Amygdala (tissue), 56 donors: ENCODE measurements at regions not wholly inside any gene's neighbourhood (a gene's known extent, or its start where the extent isn't known, plus 50 kb on each side); places are given as distances from the start of the nearest gene placed in this dataset.
A peak's percentile ranks its signal among the peaks of the same experiment; 100 is the strongest.

Source experiments
- DNase-seq, 56 donors: peaks; one replicate each; lab custom pipeline; 2025; lab: John Stamatoyannopoulos, UW

DNA sequence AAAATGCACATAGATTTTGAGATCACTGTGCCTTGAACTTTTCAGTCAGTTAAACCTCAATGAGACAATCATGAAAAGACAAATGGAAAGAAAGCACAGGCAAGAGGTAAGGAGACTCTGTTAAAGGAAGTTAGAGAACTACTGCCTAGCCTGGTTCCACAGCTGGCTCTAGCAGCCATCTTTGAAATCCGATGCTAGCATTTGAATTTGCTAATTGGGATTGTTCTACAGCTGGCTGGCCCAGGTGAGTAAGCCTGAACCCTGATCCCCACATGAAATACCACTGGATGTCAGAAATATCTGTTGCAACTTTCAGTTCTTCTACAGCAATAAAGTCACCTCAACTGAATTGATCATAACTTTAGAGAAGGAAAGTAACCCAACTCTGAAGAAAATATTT lies 315.2 kb upstream of the CHAC2 start:
- no peak for DNase-seq

DNA sequence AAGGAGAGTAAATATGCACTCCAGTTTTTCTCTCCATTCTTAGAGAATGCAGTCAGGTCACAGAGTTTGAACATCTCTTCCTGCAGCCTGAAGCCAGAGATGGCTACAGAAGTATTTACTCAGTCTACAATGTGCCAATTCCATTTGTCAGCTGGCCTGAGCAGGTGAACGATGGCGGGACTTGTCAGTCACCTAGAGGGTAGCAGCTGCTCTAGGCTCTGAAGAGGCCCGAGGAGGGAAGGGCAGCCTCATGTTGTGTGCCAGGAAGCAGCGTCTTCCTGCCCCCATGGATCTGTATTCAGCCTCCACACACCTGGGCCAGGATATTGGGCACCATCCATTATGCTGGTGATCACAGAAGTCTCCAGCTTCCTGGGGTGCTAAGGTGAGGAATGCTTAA lies 316.7 kb upstream of the CHAC2 start:
- no peak for DNase-seq

DNA sequence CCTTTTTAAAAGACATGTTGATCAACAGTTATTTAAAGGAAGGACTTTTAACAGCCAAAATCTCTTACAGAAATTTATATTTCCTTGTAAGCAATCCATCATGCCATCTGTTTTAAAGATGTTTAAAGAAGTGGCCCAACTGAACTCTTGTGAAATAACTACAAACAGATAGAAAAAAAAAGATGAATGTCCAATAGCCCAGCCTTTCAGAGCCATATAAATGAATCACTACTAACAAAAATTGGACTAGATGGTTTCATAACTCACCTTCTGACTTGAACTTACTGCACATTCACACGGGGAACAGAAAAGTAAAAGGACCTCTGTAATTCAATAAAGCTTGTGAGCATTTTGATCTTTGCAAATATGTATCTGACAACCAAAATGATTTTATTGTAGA lies 319.0 kb upstream of the CHAC2 start:
- DNase-seq = no peak

DNA sequence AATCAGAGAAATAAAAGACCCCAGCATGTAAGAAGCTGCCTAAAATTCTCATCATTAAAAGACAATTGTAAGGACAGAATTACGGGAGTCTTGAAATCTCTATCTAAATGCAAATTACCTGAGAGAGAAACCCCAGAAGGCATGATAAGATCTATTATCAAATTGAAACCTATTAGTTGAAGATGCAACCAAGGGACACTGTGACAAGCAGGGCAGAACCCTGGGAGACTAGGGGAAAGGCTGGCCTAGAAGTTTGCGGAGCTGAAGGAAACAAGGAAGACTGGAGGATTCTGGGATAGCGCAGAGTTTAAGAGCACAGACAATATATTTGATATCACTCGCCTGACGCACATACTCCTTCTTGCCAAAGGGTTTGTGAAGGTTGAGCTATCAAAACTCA lies 319.5 kb upstream of the CHAC2 start:
- no peak for DNase-seq

DNA sequence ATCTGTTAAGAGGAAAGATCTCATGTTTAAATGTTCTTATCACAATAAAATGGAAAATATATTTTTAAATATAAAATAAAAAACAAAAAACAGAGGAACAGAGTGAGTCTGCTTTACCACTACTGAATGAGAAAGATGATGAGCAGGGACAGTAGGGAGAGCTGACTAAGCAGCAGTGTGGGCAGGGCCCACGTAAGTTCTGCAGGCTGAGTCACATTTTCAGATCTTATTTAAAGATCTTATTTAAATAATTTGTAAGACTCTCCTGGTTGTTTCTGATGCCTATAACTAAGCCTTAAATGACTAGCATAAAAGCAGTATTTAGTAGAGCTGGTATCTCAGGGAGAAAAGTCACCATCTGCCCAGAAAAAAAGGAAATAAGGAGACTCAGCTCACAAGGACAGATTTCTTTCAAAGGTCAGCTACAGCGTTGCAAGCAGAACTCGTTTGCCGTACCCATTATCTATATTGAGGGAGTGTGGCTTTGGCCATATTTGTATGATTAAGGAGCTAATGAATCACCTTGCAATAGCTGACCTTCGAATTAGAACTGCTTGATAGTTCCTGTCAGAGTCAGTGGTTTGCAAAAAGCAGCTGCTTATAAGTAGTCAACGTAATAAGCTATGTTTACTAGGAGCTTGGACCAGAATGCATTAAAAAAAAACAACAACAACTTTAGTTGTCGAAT lies 322.1 kb upstream of the CHAC2 start:
- DNase-seq = peak in 6 of 56 donors; percentile 4 to 33 (median 19)

DNA sequence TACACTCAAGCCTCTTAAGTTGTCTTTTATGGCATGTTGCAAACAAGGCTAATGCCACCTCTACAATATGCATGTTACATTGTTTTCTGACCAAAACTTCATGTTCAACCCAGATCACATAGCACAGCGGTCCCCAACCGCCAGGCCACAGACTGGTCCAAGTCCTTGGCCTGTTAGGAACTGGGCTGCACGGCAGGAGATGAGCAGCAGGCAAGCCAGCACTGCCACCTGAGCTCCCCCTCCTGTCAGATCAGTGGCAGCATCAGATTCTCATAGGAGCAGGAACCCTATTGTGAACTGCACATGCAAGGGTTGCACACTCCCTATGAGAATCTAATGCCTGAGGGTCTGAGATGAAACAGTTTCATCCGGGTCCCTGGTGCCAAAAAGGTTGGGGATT lies 324.8 kb upstream of the CHAC2 start:
- DNase-seq = no peak

DNA sequence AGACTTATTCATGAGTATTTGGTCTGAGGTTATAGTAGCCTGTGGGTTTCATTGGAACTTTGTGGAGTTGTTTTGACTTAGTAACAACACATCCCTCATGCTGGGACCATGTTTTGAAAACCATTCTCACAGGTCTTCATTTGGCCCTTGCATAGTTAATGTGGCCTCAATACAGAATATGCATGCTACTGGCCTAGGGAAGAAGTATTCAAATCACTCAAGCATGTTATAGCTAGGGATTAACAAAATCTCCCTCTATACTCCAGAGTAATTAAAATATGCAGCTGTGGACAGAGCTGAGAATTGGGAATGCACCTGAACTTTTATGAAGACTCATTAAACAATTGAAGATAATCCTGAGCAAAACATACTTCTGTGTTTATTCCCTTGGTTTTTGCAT lies 325.5 kb upstream of the CHAC2 start:
- DNase-seq = no peak

DNA sequence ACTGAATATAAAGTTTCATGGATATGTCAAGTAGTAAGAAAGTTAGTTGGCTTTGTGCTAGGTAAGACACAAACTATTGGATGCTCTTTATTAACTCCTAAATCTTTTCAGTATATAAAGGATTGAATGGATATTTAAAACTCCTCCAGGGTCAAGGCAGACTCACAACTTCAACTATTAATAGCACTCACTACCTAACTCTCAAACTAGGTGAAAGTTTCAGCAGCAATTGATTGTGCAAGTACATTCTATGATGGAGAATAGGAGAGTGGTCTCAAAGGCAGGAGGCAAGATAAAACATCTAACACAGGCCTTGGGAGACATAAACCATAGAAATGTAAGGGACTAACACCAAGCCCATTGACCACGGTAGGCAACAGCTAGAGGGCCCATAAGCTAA lies 328.9 kb upstream of the CHAC2 start:
- DNase-seq = no peak

DNA sequence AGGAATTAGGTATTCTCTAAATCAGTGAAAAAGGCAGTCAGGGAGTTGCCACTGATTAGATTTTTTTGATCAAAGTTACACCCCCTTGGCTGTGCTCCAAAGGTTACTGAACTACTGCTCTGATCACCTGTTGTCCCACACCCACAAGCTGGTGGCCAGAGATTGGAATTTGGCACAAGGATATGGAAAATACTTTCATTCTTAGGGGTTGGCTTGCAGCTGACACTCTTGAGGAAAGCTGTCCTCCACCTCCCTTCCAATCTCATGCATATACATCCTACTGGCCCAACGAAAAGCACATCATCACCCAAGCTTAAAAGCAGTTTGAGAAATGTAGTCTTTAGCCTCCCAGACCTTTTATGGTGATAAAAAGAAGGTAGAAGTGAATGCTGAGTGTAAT lies 329.5 kb upstream of the CHAC2 start:
- no peak for DNase-seq

DNA sequence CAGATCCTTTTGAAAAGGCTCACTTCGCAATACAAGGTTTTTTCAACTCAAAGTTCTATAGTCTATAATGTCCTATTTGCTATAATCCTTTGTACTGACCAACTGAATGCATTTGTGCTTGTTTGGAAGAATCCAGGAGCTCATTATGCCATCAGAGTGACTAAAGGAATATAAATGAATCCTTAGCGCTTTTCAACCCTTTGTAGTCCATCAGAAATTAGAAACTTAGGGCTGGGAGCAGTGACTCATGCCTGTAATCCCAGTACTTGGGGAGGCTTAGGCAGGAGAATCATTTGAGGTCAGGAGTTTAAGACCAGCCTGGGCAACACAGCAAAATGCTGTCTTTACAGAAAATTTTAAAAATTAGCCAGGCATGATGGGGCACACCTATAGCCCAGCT lies 330.2 kb upstream of the CHAC2 start:
- no peak for DNase-seq

DNA sequence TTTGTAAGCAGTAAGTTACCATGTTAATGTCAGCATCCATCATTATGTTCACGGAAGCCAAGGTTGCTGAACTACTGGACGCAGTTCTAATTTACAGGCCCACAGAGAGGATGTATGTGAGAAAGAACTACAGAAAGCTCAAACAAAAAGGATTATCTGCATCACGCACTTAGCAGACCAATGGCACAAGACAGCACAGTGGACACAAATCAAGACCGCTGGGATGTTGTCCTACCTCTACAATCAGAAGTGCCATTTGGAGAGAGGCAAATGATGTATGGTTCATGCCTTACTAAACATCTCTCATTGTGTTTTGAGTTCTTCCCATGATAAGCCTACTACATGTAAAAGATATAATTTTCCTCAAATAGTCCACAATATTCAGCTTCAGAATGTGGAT lies 330.7 kb upstream of the CHAC2 start:
- DNase-seq = no peak

DNA sequence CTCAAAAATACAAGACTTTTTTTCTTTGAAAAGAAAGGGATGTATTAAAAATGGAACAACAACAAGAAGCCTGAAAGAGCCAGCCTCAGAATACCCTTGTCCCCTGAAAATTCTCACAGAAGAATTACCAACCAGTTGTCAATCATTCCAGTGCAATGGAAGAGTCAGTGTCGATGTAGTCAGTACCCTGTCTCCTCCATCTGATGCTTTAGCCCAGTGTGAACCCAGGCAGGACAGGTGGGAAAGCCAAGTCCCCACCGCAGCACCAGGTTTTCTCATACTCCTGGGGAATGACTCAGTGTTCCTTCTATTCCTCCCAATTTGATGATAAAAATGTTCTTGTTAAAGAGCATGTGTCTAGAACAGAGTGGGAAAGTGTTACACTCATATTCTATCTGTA lies 332.0 kb upstream of the CHAC2 start:
- no peak for DNase-seq

DNA sequence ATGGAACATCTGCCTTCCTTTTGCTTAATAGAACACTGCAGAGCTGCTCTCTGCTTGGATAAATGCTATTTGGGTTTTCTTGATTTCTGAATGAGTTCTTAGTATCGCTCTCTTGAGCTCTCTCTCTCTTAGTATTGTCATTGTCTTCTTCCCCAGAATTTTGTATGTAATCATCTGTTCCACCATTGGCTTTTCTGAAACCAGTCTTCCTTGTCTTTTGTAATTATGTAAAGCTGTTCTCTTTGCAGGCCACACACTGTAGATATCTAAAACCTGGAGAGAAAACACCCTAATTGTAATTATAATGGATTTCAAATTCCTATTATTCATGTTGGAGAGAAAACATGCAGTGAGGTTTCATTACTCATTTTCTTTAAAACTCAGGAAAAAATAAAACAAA lies 333.1 kb upstream of the CHAC2 start:
- no peak for DNase-seq

DNA sequence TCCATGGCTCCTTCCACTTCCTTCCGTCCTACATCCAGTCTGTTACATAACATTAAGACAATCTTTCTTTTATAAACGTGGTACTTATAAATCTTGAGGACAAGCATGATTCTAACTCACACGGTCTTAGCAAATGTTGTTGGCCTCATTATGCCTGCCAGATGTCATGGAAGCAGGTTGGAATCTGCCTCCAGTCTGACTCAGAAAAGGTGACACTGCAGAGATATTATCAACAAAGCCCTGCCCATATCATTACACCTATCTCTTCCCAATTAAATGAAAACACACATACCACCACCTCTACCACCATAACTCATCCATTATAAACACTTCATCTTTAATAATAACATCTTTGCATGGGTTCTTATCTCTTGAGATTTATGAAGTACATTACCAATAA lies 334.7 kb upstream of the CHAC2 start:
- no peak for DNase-seq

DNA sequence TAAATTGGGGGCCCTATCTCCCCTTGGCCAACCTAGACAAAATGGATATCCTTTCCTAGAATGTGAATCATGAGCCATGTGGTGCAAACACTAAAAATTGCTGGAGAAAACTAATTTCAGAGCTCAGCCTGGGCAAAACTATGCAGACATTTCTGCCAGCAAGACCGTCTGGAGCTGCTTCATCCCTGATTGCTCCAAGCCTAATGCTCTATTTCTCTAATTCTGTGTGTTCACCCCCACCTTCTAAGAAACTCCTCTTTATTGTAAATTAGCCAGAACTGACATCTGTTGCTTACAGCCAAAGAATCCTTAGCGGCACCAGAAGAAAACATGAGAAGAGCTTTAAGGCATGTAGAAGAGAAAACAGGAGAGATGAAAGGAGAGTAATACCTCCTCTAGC lies 337.7 kb upstream of the CHAC2 start:
- DNase-seq = no peak

DNA sequence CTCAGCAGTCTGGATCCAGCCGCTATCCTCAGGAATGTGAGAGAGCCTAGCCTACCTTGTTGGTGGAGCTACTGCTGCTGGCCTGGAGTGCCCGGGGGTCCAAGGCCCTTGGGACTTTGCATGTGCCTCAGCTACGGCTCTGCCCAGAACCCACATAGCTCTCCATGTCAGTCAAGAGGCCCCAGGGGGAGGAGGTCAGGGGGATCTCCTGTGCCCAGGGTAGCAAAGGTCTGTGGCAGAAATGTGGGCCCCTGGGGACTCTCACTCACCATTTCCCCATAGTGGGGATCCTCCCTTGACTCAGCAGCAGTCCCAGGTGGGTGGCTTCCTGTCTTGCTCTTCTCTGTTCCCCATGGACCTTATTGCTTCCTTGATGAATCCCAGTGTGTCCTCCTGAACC lies 342.7 kb upstream of the CHAC2 start:
- no peak for DNase-seq

DNA sequence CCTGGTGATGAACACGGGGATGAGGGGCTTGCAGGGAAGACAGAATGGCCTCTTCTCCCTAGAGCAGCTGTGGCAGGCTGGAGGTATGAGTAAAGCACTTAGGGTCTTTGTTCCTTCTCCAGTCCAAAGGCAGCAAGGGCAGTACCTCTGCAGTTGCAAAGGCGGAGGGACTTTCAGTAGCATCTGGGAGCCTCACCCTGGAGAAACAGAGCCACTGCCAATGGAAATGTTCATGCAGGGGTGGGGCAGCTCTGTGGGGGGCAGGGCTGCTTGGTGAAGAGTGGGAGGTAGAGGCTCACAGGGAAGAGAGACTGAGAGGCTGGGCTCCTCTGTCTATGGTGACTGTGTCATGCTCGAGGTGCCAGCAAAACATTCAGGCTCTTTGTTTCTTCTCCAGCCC lies 344.1 kb upstream of the CHAC2 start:
- no peak for DNase-seq

DNA sequence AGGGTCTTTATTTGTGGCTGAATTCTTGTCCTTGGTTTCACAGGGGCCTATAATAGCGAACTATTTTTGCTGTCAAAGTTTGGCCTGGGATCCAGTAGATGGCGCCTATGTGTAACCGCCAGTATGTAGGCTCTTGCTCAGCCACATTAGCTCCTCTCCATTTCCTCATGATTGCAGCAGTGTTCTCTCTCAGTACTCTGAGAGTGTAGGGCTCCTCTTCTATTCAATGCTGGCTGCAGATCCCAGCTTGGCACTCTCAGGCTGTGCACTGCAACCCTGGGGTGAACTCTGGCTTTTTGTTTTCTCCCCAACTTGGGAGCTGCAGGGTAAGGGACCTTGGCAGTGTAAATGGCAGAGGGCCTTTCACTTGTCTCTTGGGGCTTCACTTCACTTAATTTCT lies 344.6 kb upstream of the CHAC2 start:
- peak in 14 of 56 donors; percentile 3 to 51 (median 26) for DNase-seq

DNA sequence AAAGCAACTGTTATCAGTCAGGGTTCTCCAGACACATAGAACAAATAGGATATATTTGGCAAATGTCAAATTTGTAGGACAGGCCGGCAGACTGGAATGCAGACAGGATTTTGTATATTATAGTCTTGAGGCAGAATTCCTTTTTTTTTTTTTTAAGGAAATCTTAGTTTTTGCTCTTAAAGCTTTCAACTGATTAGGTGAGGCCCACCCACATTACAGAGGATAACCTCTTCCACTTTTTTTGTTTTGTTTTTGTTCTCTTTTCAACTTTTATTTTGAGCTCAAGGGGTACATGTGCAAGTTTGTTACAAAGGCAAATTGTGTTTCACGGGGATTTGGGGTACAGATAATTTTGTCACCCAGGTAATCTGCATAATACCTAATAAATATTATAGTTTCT lies 350.2 kb upstream of the CHAC2 start:
- no peak for DNase-seq

DNA sequence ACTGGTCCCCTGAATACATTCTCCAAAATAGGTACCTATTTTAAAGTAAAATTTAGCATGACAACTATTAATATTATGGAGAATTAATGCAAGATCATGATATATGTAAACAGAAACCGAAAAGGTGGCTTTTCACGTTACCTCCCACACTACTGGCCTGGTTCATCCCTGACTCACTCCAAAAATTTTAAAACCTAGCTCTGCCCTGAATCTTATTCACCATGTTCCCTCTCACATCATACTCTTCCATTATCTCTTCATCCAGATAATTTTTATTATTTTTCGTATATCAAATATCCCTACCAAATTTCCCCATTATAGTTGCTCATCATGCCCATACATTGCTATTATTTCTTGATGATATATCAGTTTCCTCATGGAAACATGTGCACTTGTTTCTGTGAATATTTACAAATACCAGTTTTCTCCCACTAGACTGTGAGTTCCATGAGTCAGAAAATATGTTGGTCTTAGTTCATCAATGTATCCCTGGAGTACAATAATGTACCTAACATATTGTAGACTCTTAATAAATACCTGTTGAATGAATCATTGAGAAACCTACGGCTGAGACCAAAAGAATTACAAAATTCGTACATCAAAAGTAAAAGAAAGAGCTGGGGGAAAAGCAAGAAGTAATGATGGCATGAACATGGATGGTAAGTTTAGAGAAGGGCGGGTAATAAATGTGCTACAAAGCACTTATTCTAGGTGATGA lies 360.1 kb upstream of the CHAC2 start:
- no peak for DNase-seq

DNA sequence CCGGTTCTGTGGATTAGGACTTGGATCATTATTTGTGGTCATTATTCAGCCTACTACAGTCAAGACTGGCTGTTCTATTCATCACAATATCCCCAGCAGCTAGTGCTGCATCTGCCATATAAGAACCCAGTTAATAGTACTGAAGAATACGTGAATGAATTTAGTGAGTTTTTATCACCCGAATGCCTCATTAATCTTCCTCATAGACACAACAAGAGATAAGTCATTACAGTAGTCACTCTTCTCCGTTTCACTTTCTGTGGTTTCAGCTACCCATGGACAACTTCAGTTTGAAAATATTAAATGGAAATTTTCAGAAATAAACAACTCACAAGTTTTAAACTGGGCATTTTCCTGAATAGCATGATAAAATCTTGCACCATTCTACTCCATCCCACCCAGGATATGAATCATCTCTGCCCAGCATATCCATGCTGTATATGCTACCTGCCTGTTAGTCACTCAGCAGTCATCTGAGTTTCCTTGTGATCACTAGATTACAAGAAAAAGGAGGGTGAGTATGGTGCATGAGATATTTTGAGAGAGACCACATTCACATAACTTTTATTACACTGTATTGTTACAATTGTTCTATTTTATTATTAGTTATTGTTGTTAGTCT lies 363.7 kb upstream of the CHAC2 start:
- no peak for DNase-seq

DNA sequence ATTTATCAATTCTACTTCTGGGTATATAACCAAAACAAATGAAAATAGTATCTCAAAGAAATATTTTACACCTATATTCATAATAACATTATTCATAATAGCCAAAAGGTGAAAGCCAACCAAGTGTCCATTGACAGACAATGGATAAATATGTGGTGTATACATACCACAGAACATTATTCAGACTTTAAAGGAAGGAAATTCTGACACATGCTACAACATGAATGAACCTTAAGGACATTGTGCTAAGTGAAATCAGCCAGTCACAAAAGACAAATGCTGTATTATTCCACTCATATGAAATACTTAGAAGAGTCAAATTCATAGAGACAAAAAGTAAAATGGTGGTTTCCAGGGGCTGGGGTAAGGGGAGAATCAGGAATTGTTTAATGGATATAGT lies 370.5 kb upstream of the CHAC2 start:
- no peak for DNase-seq
